ENCODE measurements at regions not wholly inside any gene's neighbourhood (a gene's known extent, or its start where the extent isn't known, plus 50 kb on each side); places are given as distances from the start of the nearest gene placed in this dataset.
"Not testable (repeated sequence)": the region's sequence is repeated elsewhere in the genome, so short reads cannot be mapped to it uniquely, and the experiment has no call there.

GRCh38 chr1:90370686-90371447 lies 346.2 kb downstream of the BARHL2 start:
- no peak overlapping the region for H3K4me3 ChIP-seq (ENCODE audit: low read depth, low read length)
- DNase-seq (ENCODE audit: low read depth): no peak

DNA sequence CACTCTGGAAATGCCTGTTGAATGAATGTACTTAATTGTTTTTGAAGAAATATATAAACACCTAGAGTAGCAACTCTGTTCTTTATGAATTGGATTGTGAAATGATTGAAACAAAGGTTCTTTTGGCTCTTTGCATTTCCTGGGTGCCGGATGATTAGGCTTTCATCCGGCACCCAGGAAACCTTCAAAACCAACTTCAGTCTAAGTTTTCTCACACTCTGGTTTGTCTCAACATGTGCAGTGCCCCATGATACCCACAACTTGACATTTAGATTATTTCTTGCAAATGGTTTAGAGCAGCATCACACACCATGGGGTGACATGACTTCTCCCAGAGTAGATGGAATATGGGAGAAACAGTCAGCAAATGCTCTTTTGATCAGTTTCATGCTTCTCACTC lies 354.9 kb downstream of the BARHL2 start:
- H3K4me3 ChIP-seq (ENCODE audit: low read depth, low read length): no peak overlapping the region

GRCh38 chr1:90361026-90361425 lies 356.1 kb downstream of the BARHL2 start:
- no peak for DNase-seq (ENCODE audit: low read depth)

More for the DNA sequence above, 354.9 kb downstream of the BARHL2 start:
- no peak for DNase-seq (ENCODE audit: low read depth)

GRCh38 chr1:90359994-90360393 lies 357.1 kb downstream of the BARHL2 start:
- H3K4me3 ChIP-seq (ENCODE audit: low read depth, low read length): no peak overlapping the region
- DNase-seq (ENCODE audit: low read depth): no peak

More at GRCh38 chr1:90361026-90361425, 356.1 kb downstream of the BARHL2 start:
- no peak overlapping the region for H3K4me3 ChIP-seq (ENCODE audit: low read depth, low read length)

- no peak overlapping the region for H3K4me3 ChIP-seq (ENCODE audit: low read depth, low read length)
- no peak for DNase-seq (ENCODE audit: low read depth)
These were observed 358.7 kb downstream of the BARHL2 start for GRCh38 chr1:90358448-90358847.

DNA sequence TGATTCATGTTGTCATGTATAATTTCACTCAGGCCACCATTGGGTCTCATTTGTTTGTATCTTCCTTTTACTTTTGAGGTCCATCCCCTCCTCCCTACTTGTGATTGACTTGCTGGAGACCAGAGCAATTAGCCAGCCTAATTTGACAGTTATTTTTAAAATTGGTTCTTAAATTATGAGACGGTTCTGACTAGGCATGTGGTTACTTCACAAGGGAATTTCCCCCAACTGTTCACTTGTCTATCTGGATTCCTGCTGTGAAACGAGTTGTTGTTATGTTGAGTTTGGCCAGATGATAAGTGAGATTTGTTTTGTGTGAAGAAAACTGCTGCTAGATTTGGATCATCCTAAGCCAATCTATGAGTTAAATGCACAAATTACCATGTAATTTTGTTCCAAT lies 359.1 kb downstream of the BARHL2 start:
- no peak for DNase-seq (ENCODE audit: low read depth)
- H3K4me3 ChIP-seq (ENCODE audit: low read depth, low read length): no peak overlapping the region

- no peak for DNase-seq (ENCODE audit: low read depth)
- no peak overlapping the region for H3K4me3 ChIP-seq (ENCODE audit: low read depth, low read length)
These were observed 360.1 kb downstream of the BARHL2 start for GRCh38 chr1:90356991-90357390.

- no peak for DNase-seq (ENCODE audit: low read depth)
- no peak overlapping the region for H3K4me3 ChIP-seq (ENCODE audit: low read depth, low read length)
These were observed 361.0 kb downstream of the BARHL2 start for GRCh38 chr1:90356101-90356500.

GRCh38 chr1:90354704-90355103 lies 359.8 kb downstream of the ZNF326 start:
- no peak for DNase-seq (ENCODE audit: low read depth)
- H3K4me3 ChIP-seq (ENCODE audit: low read depth, low read length): no peak overlapping the region

DNA sequence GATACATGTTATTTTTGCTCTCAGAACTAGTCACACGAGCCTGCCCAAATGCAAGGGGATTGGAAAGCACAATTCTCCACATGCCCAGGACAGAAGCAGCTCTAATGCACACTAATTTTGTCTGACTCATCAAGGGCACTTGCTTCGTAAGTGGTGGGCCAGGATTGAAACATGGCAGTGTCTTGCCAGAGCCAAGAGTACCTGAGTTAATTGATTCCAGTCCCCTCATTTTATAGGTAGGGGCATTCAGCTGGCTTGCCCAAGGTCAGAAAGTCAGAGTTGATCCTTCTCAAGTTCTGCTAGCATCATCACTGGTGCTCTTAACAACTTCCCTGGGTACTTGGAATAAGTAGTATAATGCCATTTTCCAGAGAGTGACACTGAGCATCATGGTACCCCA lies 356.1 kb downstream of the ZNF326 start:
- H3K4me3 ChIP-seq (ENCODE audit: low read depth, low read length): no peak overlapping the region
- no peak for DNase-seq (ENCODE audit: low read depth)

DNA sequence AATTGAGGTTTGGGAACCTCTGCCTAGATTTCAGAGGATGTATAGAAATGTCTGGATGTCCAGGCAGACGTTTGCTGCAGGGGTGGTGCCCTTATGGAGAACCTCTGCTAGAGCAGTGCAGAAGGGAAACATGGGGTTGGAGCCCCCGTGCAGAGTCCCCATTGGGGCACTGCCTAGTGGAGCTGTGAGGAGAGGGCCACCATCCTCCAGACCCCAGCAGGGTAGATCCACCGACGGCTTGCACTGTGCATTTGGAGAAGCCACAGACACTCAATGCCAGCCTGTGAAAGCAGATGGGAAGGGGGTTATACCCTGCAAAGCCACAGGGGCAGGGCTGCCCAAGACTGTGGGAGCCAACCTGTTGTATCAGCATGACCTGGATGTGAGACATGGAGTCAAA lies 354.6 kb downstream of the ZNF326 start:
- no peak overlapping the region for H3K4me3 ChIP-seq (ENCODE audit: low read depth, low read length)
- no peak for DNase-seq (ENCODE audit: low read depth)

DNA sequence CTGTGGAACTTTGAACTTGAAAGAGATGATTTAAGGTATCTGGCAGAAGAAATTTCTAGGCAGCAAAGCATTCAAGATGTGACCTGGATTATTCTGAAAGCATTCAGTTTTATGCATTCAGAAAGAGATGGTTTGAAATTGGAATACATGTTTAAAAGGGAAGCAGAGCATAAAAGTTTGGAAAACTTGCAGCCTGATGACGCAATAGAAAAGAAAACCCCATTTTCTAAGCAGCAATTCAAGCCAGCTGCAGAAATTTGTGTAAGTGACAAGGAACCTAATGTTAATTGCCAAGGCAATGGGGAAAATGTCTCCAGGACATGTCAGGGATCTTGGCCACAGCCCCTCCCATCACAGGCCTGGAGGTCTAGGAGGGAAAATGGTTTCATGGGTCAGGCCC lies 354.0 kb downstream of the ZNF326 start:
- no peak overlapping the region for H3K4me3 ChIP-seq (ENCODE audit: low read depth, low read length)
- no peak for DNase-seq (ENCODE audit: low read depth)

- DNase-seq (ENCODE audit: low read depth); H3K4me3 ChIP-seq (ENCODE audit: low read depth, low read length): not testable (repeated sequence)
These were observed 353.5 kb downstream of the ZNF326 start for GRCh38 chr1:90348459-90348858.

- no peak overlapping the region for H3K4me3 ChIP-seq (ENCODE audit: low read depth, low read length)
- DNase-seq (ENCODE audit: low read depth): no peak
These were observed 352.5 kb downstream of the ZNF326 start for GRCh38 chr1:90347366-90347765.

GRCh38 chr1:90346757-90347156 lies 351.8 kb downstream of the ZNF326 start:
- no peak for DNase-seq (ENCODE audit: low read depth)
- no peak overlapping the region for H3K4me3 ChIP-seq (ENCODE audit: low read depth, low read length)

DNA sequence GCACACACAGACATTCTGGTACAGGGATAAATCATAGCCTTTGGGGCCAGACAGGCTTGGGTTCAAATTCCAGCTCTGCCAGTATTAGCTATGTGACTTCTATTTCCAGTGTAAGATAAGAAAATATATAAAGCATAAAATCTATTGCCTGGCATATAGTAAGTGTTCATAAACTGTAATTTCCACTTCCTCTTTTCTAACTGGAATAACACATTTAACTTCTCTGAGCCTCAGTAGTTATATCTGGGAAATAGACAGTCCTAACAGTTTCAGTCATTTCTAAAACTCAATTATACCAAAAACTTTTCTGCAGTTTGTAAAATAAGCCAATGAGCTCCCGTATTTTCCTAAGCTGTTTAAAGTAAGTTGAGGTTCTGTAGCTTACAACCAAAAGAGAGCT lies 351.4 kb downstream of the ZNF326 start:
- H3K4me3 ChIP-seq (ENCODE audit: low read depth, low read length): no peak overlapping the region
- no peak for DNase-seq (ENCODE audit: low read depth)

DNA sequence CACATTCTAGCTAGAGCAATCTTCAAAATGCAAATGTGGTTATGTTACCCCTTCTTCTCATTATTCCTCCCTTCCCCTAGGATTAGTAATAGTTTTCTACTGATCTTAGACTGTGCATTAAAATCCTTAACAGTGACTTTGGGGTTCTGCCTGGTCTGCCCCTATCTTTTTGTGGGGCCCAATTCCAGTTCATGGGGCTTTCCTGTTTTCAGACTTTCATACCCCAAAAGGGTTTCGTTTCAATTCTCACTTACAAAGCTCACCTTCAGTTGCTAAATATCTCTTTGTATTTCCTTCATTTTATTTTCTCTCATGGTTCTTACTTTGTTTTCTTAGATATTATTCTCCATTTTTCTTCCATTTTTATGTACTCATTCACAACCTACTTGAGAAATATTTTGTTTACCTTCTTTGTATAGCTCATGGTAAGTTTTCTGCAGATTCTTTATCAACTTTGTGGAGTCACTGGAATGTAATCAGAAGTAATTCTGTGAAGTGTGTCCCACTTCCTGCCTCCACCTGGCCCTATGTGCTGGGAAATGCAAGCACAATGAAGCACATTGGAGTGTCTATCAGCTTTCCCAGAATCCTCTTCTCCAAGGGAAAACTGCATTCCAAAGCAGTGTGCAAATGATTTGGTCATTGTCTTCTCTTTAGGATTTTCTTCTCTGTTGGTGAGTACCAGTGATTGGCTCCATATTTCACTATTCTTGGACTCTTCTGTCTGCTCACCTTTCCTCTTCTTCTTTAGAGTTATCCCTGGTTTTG lies 350.2 kb downstream of the ZNF326 start:
- H3K4me3 ChIP-seq (ENCODE audit: low read depth, low read length): no peak overlapping the region
- DNase-seq (ENCODE audit: low read depth): no peak

- H3K4me3 ChIP-seq (ENCODE audit: low read depth, low read length): no peak overlapping the region
- DNase-seq (ENCODE audit: low read depth): no peak
These were observed 346.6 kb downstream of the ZNF326 start for GRCh38 chr1:90341516-90341915.

GRCh38 chr1:90340606-90341005 lies 345.7 kb downstream of the ZNF326 start:
- no peak overlapping the region for H3K4me3 ChIP-seq (ENCODE audit: low read depth, low read length)

GRCh38 chr1:90339811-90340210 lies 344.9 kb downstream of the ZNF326 start:
- DNase-seq (ENCODE audit: low read depth): no peak
- no peak overlapping the region for H3K4me3 ChIP-seq (ENCODE audit: low read depth, low read length)

More at GRCh38 chr1:90340606-90341005, 345.7 kb downstream of the ZNF326 start:
- DNase-seq (ENCODE audit: low read depth): no peak
